ENCODE measurements at regions not wholly inside any gene's neighbourhood (a gene's known extent, or its start where the extent isn't known, plus 50 kb on each side); places are given as distances from the start of the nearest gene placed in this dataset.

DNA sequence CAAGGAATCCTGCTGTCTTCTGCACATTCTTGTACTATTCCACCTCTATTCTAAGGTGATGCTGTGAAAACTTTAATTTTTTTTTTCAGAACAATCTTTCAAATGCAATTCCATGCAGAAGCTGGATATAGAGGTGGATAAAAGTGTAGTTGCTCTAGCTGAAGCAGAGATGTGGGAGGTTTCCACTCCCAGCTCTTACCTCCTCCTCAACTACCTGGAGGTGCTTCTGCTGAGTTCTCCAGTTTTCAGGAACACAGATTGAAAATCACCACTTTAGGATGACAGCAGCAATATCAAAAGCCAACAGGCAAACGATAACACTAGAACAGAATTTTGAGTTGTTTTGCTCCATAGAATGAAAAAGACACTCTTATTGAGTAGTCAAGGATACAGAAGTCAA lies 51.1 kb upstream of the FAM98A start:
- no peak for ATAC-seq (ENCODE audit: low read depth)
- no peak overlapping the region for H3K27ac Mint-ChIP-seq
- ChIA-PET POLR2A (no interaction called here), CTCF (no interaction called here)
- no peaks in the 10 kb centered on the region for H3K36me3 Mint-ChIP-seq (ENCODE audit: low read depth)
- peaks cover 9% of the 10 kb centered on the region for H3K27me3 Mint-ChIP-seq
- DNase-seq: no peak
- TF ChIP-seq, protein P1, sequence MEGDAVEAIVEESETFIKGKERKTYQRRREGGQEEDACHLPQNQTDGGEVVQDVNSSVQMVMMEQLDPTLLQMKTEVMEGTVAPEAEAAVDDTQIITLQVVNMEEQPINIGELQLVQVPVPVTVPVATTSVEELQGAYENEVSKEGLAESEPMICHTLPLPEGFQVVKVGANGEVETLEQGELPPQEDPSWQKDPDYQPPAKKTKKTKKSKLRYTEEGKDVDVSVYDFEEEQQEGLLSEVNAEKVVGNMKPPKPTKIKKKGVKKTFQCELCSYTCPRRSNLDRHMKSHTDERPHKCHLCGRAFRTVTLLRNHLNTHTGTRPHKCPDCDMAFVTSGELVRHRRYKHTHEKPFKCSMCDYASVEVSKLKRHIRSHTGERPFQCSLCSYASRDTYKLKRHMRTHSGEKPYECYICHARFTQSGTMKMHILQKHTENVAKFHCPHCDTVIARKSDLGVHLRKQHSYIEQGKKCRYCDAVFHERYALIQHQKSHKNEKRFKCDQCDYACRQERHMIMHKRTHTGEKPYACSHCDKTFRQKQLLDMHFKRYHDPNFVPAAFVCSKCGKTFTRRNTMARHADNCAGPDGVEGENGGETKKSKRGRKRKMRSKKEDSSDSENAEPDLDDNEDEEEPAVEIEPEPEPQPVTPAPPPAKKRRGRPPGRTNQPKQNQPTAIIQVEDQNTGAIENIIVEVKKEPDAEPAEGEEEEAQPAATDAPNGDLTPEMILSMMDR (IDR thresholded peaks at IDR 0.05): no peak
- H3K4me3 Mint-ChIP-seq: no peak overlapping the region
- H3K9me3 Mint-ChIP-seq: no peaks in the 10 kb centered on the region
- intact Hi-C loops (cut with micrococcal nuclease): no loop called here
- peaks cover 6% of the 10 kb centered on the region for H3K4me1 Mint-ChIP-seq

Data from activated B cell treated with CpG ODN at 0.5 μM for 24 hours (primary cell).